C4-2B (cell line): ENCODE measurements at regions not wholly inside any gene's neighbourhood (a gene's known extent, or its start where the extent isn't known, plus 50 kb on each side); places are given as distances from the start of the nearest gene placed in this dataset.

Experiments
- CTCF ChIP-seq: fragments of 450-650 bp; conservative IDR thresholded peaks from 2 replicates; pipeline ENCODE4 v1.5.1; 2017; ENCODE audit warnings: mild to moderate bottlenecking
- ZFX ChIP-seq: fragments of 450-650 bp; IDR thresholded peaks from 2 replicates; pipeline ENCODE4 v1.6.1; 2017

- TF ChIP-seq CTCF: no peak
- TF ChIP-seq ZFX: no peak
These were observed 186.3 kb downstream of the PLPP4 start for GRCh38 chr10:120643351-120643750.
